Endothelial cell of umbilical vein (primary cell): ENCODE measurements at regions not wholly inside any gene's neighbourhood (a gene's known extent, or its start where the extent isn't known, plus 50 kb on each side); places are given as distances from the start of the nearest gene placed in this dataset.

Experiments used
- CTCF ChIP-seq, 2 donors: IDR thresholded peaks; 1 replicate in 1 of 2; 2 replicates in 1 of 2; pipeline ENCODE4 v1.5.1; 2011; ENCODE audit warnings: low read length in 2 of 2, mild to moderate bottlenecking in 2 of 2, moderate library complexity in 2 of 2, control low read depth in 1 of 2, inconsistent platforms in 1 of 2, low read depth in 1 of 2; ENCODE audit not compliant: insufficient read depth in 1 of 2; ENCODE audit errors: extremely low read depth in 1 of 2
- EZH2 ChIP-seq: IDR thresholded peaks from 2 replicates; pipeline ENCODE4 v1.6.1; 2012; ENCODE audit warnings: borderline replicate concordance, low read depth, mild to moderate bottlenecking, moderate library complexity, low read length, inconsistent platforms; ENCODE audit not compliant: severe bottlenecking
- JUN ChIP-seq: IDR thresholded peaks from 2 replicates; pipeline ENCODE4 v1.6.1; 2011; ENCODE audit warnings: borderline replicate concordance, low read depth; ENCODE audit not compliant: insufficient read length, insufficient read depth
- POLR2AphosphoS5 ChIP-seq: IDR thresholded peaks from 2 replicates; pipeline ENCODE4 v1.6.1; 2012; ENCODE audit warnings: low read depth, mild to moderate bottlenecking, control low read depth, low read length, moderate library complexity; ENCODE audit not compliant: insufficient read depth

- TF ChIP-seq EZH2 (no peak), JUN (no peak), CTCF (IDR thresholded peaks at IDR 0.05; ENCODE audit: extremely low read depth in 1 of 2, insufficient read depth in 1 of 2, low read depth in 1 of 2, low read length in 2 of 2) (no peak), POLR2AphosphoS5 (no peak)
Measured at GRCh38 chr3:117633207-117633606, 923.6 kb downstream of the TUSC7 start.
